ENCODE measurements at regions not wholly inside any gene's neighbourhood (a gene's known extent, or its start where the extent isn't known, plus 50 kb on each side); places are given as distances from the start of the nearest gene placed in this dataset.

- TF ChIP-seq, protein P1, sequence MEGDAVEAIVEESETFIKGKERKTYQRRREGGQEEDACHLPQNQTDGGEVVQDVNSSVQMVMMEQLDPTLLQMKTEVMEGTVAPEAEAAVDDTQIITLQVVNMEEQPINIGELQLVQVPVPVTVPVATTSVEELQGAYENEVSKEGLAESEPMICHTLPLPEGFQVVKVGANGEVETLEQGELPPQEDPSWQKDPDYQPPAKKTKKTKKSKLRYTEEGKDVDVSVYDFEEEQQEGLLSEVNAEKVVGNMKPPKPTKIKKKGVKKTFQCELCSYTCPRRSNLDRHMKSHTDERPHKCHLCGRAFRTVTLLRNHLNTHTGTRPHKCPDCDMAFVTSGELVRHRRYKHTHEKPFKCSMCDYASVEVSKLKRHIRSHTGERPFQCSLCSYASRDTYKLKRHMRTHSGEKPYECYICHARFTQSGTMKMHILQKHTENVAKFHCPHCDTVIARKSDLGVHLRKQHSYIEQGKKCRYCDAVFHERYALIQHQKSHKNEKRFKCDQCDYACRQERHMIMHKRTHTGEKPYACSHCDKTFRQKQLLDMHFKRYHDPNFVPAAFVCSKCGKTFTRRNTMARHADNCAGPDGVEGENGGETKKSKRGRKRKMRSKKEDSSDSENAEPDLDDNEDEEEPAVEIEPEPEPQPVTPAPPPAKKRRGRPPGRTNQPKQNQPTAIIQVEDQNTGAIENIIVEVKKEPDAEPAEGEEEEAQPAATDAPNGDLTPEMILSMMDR (IDR thresholded peaks at IDR 0.05): no peak
- H3K9me3 Mint-ChIP-seq: peaks cover 15% of the 10 kb centered on the region
- H3K4me3 Mint-ChIP-seq: no peak overlapping the region
- H3K27ac Mint-ChIP-seq: no peak overlapping the region
- no peak for DNase-seq
- H3K4me1 Mint-ChIP-seq: no peaks in the 10 kb centered on the region
- no peaks in the 10 kb centered on the region for H3K36me3 Mint-ChIP-seq (ENCODE audit: low read depth)
- H3K27me3 Mint-ChIP-seq (ENCODE audit: low read depth, poor library complexity): peaks cover 14% of the 10 kb centered on the region
Observed at GRCh38 chr1:55490547-55490946, 275.4 kb upstream of the USP24 start.

GRCh38 chr1:55484173-55484572, 269.0 kb upstream of the USP24 start:
- peaks cover 9% of the 10 kb centered on the region for H3K9me3 Mint-ChIP-seq
- H3K4me1 Mint-ChIP-seq: peaks cover 12% of the 10 kb centered on the region
- TF ChIP-seq, protein P1 (IDR thresholded peaks at IDR 0.05): no peak
- no peak overlapping the region for H3K4me3 Mint-ChIP-seq
- peaks cover 28% of the 10 kb centered on the region for H3K27me3 Mint-ChIP-seq (ENCODE audit: low read depth, poor library complexity)
- no peak overlapping the region for H3K27ac Mint-ChIP-seq
- DNase-seq: no peak
- no peaks in the 10 kb centered on the region for H3K36me3 Mint-ChIP-seq (ENCODE audit: low read depth)

GRCh38 chr1:55483523-55483922, 268.4 kb upstream of the USP24 start:
- H3K4me3 Mint-ChIP-seq: no peak overlapping the region
- no peaks in the 10 kb centered on the region for H3K36me3 Mint-ChIP-seq (ENCODE audit: low read depth)

GRCh38 chr1:55481634-55482033, 266.5 kb upstream of the USP24 start:
- TF ChIP-seq, protein P1 (IDR thresholded peaks at IDR 0.05): no peak
- Mint-ChIP-seq H3K27me3 (ENCODE audit: low read depth, poor library complexity) (peaks cover 29% of the 10 kb centered on the region), H3K36me3 (ENCODE audit: low read depth) (no peaks in the 10 kb centered on the region), H3K27ac (no peak overlapping the region), H3K9me3 (peaks cover 13% of the 10 kb centered on the region), H3K4me1 (peaks cover 21% of the 10 kb centered on the region), H3K4me3 (no peak overlapping the region)
- DNase-seq: no peak

More at GRCh38 chr1:55483523-55483922, 268.4 kb upstream of the USP24 start:
- peaks cover 28% of the 10 kb centered on the region for H3K27me3 Mint-ChIP-seq (ENCODE audit: low read depth, poor library complexity)
- H3K9me3 Mint-ChIP-seq: peaks cover 13% of the 10 kb centered on the region
- TF ChIP-seq, protein P1 (IDR thresholded peaks at IDR 0.05): no peak
- H3K4me1 Mint-ChIP-seq: peaks cover 16% of the 10 kb centered on the region
- no peak for DNase-seq
- no peak overlapping the region for H3K27ac Mint-ChIP-seq

- TF ChIP-seq, protein P1 (IDR thresholded peaks at IDR 0.05): no peak
- DNase-seq: no peak
Observed at GRCh38 chr1:55480029-55480795, 265.0 kb upstream of the USP24 start.

GRCh38 chr1:55478742-55479141, 263.6 kb upstream of the USP24 start:
- peaks cover 23% of the 10 kb centered on the region for H3K27me3 Mint-ChIP-seq (ENCODE audit: low read depth, poor library complexity)
- H3K27ac Mint-ChIP-seq: no peak overlapping the region

More at GRCh38 chr1:55480029-55480795, 265.0 kb upstream of the USP24 start:
- H3K9me3 Mint-ChIP-seq: peaks cover 13% of the 10 kb centered on the region
- no peak overlapping the region for H3K27ac Mint-ChIP-seq
- no peak overlapping the region for H3K4me3 Mint-ChIP-seq
- H3K4me1 Mint-ChIP-seq: peaks cover 21% of the 10 kb centered on the region
- no peaks in the 10 kb centered on the region for H3K36me3 Mint-ChIP-seq (ENCODE audit: low read depth)
- H3K27me3 Mint-ChIP-seq (ENCODE audit: low read depth, poor library complexity): peaks cover 30% of the 10 kb centered on the region

More at GRCh38 chr1:55478742-55479141, 263.6 kb upstream of the USP24 start:
- no peak for DNase-seq
- H3K4me1 Mint-ChIP-seq: peaks cover 21% of the 10 kb centered on the region
- TF ChIP-seq, protein P1 (IDR thresholded peaks at IDR 0.05): no peak
- no peak overlapping the region for H3K4me3 Mint-ChIP-seq
- peaks cover 13% of the 10 kb centered on the region for H3K9me3 Mint-ChIP-seq
- H3K36me3 Mint-ChIP-seq (ENCODE audit: low read depth): no peaks in the 10 kb centered on the region

Measured in nephron progenitor cell (in vitro differentiated cells).